AG04449 (cell line): ENCODE measurements at regions not wholly inside any gene's neighbourhood (a gene's known extent, or its start where the extent isn't known, plus 50 kb on each side); places are given as distances from the start of the nearest gene placed in this dataset.

ENCODE experiments used
- CTCF ChIA-PET: fragments of 350-600 bp; formaldehyde crosslinking; extraction: SDS; loops from one replicate; lab custom pipeline; 2021; ENCODE audit warnings: antibody characterized with exemption; lab: Yijun Ruan, JAX
- POLR2A ChIA-PET: fragments of 400-600, 350-600 bp; formaldehyde crosslinking; extraction: SDS; loops from one replicate; lab custom pipeline; 2020; ENCODE audit warnings: antibody characterized with exemption, inconsistent platforms; lab: Yijun Ruan, JAX
- DNase-seq: peaks from one replicate; pipeline ENCODE4 v3.0.0-alpha.2; 2010; ENCODE audit warnings: low read depth, low spot score
- H3K4me3 ChIP-seq: 2 replicates; pipeline ENCODE4 v1.5.1; 2011; ENCODE audit warnings: low read depth, mild to moderate bottlenecking, control low read depth, low read length
- TF ChIP-seq, protein P1 (sequence below): IDR thresholded peaks from one replicate; pipeline ENCODE4 v1.5.1; 2011; ENCODE audit warnings: mild to moderate bottlenecking, moderate library complexity, low read length, control low read depth, inconsistent platforms; ENCODE audit not compliant: insufficient read depth; ENCODE audit errors: missing control alignments

DNA sequence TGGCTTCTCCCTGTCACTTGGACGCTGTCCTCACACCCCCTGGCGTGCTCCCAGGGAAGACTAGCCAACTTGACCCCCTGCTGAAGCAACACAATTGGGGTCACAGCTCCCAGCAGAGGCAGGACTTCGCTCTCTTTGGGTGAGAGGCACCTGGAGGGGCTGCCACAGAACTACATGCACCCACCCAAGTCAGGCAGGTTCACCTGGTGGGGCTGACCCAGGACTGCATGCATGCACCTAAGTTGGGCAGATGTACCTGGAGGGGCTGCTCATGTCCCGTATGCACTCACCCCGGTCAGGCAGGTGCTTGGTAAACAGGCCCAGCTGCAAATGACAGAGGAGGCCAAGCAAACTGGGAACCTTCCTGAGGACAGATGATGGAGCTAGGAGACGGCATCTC is 154.3 kb upstream of the RPS6KA2 start:
- DNase-seq = no peak
- ChIA-PET CTCF (interaction anchor here (14.4 kb wide), 1 partner anchor 207 kb away, joined by 163 read pairs; no protein-coding TSS in a partner anchor), POLR2A (no interaction called here)
- H3K4me3 ChIP-seq = no peak overlapping the region
- TF ChIP-seq, protein P1, sequence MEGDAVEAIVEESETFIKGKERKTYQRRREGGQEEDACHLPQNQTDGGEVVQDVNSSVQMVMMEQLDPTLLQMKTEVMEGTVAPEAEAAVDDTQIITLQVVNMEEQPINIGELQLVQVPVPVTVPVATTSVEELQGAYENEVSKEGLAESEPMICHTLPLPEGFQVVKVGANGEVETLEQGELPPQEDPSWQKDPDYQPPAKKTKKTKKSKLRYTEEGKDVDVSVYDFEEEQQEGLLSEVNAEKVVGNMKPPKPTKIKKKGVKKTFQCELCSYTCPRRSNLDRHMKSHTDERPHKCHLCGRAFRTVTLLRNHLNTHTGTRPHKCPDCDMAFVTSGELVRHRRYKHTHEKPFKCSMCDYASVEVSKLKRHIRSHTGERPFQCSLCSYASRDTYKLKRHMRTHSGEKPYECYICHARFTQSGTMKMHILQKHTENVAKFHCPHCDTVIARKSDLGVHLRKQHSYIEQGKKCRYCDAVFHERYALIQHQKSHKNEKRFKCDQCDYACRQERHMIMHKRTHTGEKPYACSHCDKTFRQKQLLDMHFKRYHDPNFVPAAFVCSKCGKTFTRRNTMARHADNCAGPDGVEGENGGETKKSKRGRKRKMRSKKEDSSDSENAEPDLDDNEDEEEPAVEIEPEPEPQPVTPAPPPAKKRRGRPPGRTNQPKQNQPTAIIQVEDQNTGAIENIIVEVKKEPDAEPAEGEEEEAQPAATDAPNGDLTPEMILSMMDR = no peak

DNA sequence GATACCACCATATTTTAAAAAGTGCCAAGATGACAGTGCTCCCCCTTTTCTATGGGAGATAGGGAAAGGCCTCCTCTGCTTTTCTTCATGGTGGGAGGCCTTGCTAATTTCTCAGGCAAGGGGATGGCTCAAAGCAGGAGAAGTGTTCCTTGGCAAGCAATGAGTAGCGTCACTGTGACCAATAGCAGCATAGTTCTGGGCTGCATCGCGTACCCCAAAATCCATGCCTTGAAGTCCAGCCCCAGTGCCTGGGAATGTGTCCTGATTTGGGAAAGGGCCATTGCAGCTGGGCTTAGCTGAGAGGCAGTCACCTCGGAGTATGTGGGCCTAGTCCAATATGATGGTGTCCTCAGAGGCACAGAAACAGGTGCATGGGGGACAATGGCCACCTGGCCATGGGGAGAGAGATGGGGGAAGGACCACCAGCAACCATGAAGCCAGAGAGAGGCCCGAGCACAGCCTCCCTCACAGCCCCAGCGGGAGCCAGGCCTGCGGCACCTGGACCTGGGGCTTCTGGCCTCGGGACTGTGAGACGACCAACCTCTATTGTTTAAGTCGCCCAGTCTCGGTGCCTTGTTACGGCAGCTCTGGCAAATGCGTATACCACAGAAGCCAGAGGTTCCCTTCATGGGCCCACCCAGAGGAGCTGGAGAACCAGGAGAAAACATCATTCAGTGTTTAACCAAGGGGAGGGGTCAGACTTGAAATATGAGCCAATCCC is 153.1 kb upstream of the RPS6KA2 start:
- DNase-seq = no peak
- ChIA-PET POLR2A (no interaction called here), CTCF (interaction anchor here (14.4 kb wide), 1 partner anchor 209 kb away, joined by 163 read pairs; no protein-coding TSS in a partner anchor)
- H3K4me3 ChIP-seq = no peak overlapping the region
- TF ChIP-seq, protein P1 = no peak

DNA sequence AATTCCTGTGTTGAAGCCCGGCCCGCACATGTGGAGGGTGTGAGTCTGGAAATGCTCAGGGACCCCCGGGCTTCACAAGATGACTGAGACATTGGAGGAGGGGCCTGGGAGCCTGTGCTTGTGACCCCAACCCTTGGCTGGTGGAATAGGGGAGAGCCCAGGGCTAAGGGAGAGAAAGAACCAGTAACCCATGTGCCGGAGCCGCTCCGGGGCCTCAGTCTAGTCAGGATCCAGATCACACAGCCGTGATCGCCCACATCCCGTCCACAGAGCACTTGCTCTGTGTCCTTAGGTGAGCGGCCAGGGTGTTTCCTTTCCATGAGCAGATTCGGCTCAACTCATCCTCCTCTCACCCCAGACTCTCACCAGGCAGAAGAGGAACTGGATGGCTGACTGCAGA is 152.3 kb upstream of the RPS6KA2 start:
- ChIA-PET CTCF (interaction anchor here (1.0 to 14.4 kb wide), 4 partner anchors 8 to 209 kb away, joined by 3 to 163 read pairs (median 4); no protein-coding TSS in a partner anchor), POLR2A (no interaction called here)
- TF ChIP-seq, protein P1 = no peak
- no peak overlapping the region for H3K4me3 ChIP-seq
- no peak for DNase-seq

DNA sequence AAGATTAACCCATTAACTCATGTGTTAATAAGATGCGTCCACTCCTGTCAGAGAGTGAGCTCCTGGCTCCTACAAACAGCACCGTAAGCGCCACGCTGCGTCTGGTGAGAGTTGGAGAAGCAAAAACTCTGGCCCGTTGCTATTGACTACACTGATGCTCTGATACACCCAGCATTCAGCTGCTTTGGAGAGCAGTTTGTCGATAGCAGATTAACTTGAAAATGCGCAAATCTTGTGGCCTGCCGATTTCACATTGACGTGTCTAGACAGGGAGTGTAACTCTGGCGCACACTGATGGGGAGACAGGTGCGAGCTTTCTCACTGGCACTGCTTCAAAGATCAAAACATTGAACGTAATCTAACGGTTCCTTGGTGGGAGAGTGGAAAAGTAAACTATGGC is 151.7 kb upstream of the RPS6KA2 start:
- CTCF ChIA-PET = interaction anchor here (1.0 to 14.4 kb wide), 5 partner anchors 8 to 210 kb away, joined by 3 to 163 read pairs (median 3); no protein-coding TSS in a partner anchor

DNA sequence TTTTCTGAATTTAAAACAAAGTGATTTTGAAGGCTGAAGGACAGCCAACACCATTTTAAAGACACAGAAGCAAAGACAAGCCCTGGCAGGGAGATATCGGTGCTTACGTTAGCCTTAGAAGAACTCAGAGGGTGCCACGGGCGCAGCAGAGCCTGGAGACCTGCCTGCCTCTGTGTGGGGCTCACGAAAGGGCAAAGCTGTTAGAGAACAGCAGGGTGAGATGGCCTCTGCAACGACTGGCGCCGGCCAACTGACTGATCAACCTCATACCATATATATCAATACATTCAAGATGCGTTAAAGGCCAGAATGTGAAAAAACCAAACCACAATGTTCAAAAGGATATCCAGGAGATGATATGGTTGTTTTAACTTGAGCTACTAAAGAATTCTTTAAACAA is 151.0 kb upstream of the RPS6KA2 start:
- H3K4me3 ChIP-seq = no peak overlapping the region
- ChIA-PET POLR2A (no interaction called here), CTCF (interaction anchor here (1.0 to 14.4 kb wide), 4 partner anchors 8 to 211 kb away, joined by 3 to 163 read pairs (median 4); no protein-coding TSS in a partner anchor)
- no peak for DNase-seq
- TF ChIP-seq, protein P1 = no peak

More for the DNA sequence above, 151.7 kb upstream of the RPS6KA2 start:
- DNase-seq = no peak
- no peak overlapping the region for H3K4me3 ChIP-seq
- TF ChIP-seq, protein P1 = no peak
- POLR2A ChIA-PET = no interaction called here

DNA sequence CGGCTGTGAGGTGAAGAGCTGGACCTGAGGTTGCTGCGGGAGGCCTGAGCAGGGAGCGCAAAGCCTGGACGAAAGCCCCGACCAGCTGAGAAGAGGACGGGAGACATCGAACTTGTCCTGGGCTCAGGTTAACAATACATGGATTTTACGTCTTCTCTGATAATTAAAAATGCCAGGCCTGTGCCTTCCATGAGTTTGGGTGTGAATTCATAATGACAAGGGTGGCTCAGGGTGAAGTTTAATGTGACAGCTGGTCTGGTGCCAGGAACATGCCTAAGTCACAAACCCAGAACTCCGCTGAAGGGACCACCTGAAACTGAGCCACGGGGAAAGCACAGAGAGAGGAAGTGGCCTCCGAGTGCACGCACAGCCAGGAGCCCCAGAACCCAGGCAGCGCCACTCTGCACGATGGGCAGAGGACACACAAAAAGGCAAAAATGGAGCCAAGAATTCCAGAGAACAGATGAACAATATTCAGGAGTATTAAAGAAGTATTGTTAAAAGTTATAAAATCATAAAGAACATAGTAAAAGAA is 150.1 kb upstream of the RPS6KA2 start:
- POLR2A ChIA-PET = no interaction called here
- no peak for DNase-seq
- TF ChIP-seq, protein P1 = no peak
- H3K4me3 ChIP-seq = no peak overlapping the region
- CTCF ChIA-PET = interaction anchor here (1.9 to 14.4 kb wide), 4 partner anchors 7 to 211 kb away, joined by 6 to 163 read pairs (median 18); partner anchors contain the start of gene RNASET2
